ENCODE measurements at regions not wholly inside any gene's neighbourhood (a gene's known extent, or its start where the extent isn't known, plus 50 kb on each side); places are given as distances from the start of the nearest gene placed in this dataset.

- H2AFZ ChIP-seq (ENCODE audit: low read depth), result no peak overlapping the region
- no peaks in the 10 kb centered on the region for H4K20me1 ChIP-seq (ENCODE audit: insufficient read depth)
- H3K27ac ChIP-seq (ENCODE audit: low read depth in 2 of 2, low read length in 1 of 2), result no peak overlapping the region
- DNase-seq, result no peak
- no peaks in the 10 kb centered on the region for H3K9me3 ChIP-seq
- ChIA-PET CTCF (no interaction called here), POLR2A (no interaction called here)
- H3K4me1 ChIP-seq (ENCODE audit: control insufficient read depth in 1 of 2, insufficient read depth in 2 of 2, low read depth in 1 of 2, low read length in 1 of 2), result no peaks in the 10 kb centered on the region
- no peaks in the 10 kb centered on the region for H3K9me2 ChIP-seq
- H3K4me3 ChIP-seq (ENCODE audit: low read depth in 2 of 2, low read length in 1 of 2), result no peak overlapping the region
- no peak overlapping the region for H3K4me2 ChIP-seq
- H3K79me2 ChIP-seq (ENCODE audit: insufficient read depth), result no peaks in the 10 kb centered on the region
- 53% methylated on average over 4 of the region's 26 CpGs for WGBS (ENCODE audit: low lambda C conversion rate)
- no peaks in the 10 kb centered on the region for H3K36me3 ChIP-seq (replicated peaks in 1 of 2; ENCODE audit: control insufficient read depth in 1 of 2, insufficient read depth in 2 of 2, low read length in 1 of 2)
- TF ChIP-seq EZH2phosphoT487 (IDR thresholded peaks at IDR 0.05; ENCODE audit: borderline replicate concordance, low read depth), result no peak
- TF ChIP-seq NRF1 (IDR thresholded peaks at IDR 0.05; ENCODE audit: low read depth, low read length), result no peak
- TF ChIP-seq ZBTB33 (IDR thresholded peaks at IDR 0.05; ENCODE audit: borderline replicate concordance, low read depth), result no peak
- no peak for TF ChIP-seq REST (IDR thresholded peaks at IDR 0.05; ENCODE audit: low read depth, low read length)
- TF ChIP-seq MXI1 (IDR thresholded peaks at IDR 0.05; ENCODE audit: low read depth, low read length), result no peak
- TF ChIP-seq POLR2AphosphoS5 (IDR thresholded peaks at IDR 0.05; ENCODE audit: low read depth, low read length), result no peak
- no peak for TF ChIP-seq USF1 (IDR thresholded peaks at IDR 0.05; ENCODE audit: borderline replicate concordance, low read depth)
- TF ChIP-seq MAX (IDR thresholded peaks at IDR 0.05; ENCODE audit: low read depth), result no peak
- no peak for TF ChIP-seq IRF3 (IDR thresholded peaks at IDR 0.05; ENCODE audit: low read depth, low read length)
- no peak for TF ChIP-seq EP300 (IDR thresholded peaks at IDR 0.05; ENCODE audit: borderline replicate concordance in 1 of 2, low read depth in 1 of 2, low read length in 1 of 2)
- no peak for TF ChIP-seq TEAD4 (IDR thresholded peaks at IDR 0.05; ENCODE audit: borderline replicate concordance, insufficient read depth)
- TF ChIP-seq FOXM1 (IDR thresholded peaks at IDR 0.05; ENCODE audit: low read depth), result no peak
- no peak for TF ChIP-seq RFX5 (IDR thresholded peaks at IDR 0.05; ENCODE audit: low read length)
- H3F3A ChIP-seq (replicated peaks; ENCODE audit: insufficient read depth), result no peaks in the 10 kb centered on the region
- H3K9ac ChIP-seq, result no peak overlapping the region
- H3K27me3 ChIP-seq (ENCODE audit: insufficient read depth), result no peaks in the 10 kb centered on the region
Measured at GRCh38 chr3:164179110-164179774, 899.1 kb downstream of the SI start.

Measured in SK-N-SH (cell line).